ENCODE measurements at regions not wholly inside any gene's neighbourhood (a gene's known extent, or its start where the extent isn't known, plus 50 kb on each side); places are given as distances from the start of the nearest gene placed in this dataset.

- no peak for TF ChIP-seq CTCF (IDR thresholded peaks at IDR 0.05; ENCODE audit: low read depth, low read length, poor library complexity, severe bottlenecking)
- TF ChIP-seq EZH2phosphoT487 (IDR thresholded peaks at IDR 0.05; ENCODE audit: borderline replicate concordance, low read length), result no peak
Observed at GRCh38 chr13:54194233-54195024, 1165.8 kb downstream of the OLFM4 start.

GRCh38 chr13:54196684-54197083 lies 1168.1 kb downstream of the OLFM4 start:
- no peaks in the 10 kb centered on the region for H3F3A ChIP-seq (ENCODE audit: control insufficient read depth, insufficient read depth)
- no peak overlapping the region for H3K4me2 ChIP-seq (ENCODE audit: low read length)
- no peak overlapping the region for H3K27ac ChIP-seq (ENCODE audit: low read depth, low read length)
- H3K27me3 ChIP-seq (ENCODE audit: control insufficient read depth, low read length), result no peaks in the 10 kb centered on the region
- no peaks in the 10 kb centered on the region for H3K4me1 ChIP-seq (ENCODE audit: control insufficient read depth, low read length)
- H3K9me2 ChIP-seq (replicated peaks; ENCODE audit: control insufficient read depth, low read length), result no peaks in the 10 kb centered on the region
- no peaks in the 10 kb centered on the region for H3K9me3 ChIP-seq (ENCODE audit: control insufficient read depth, insufficient read depth, low read length)
- no peak for TF ChIP-seq CTCF (IDR thresholded peaks at IDR 0.05; ENCODE audit: low read depth, low read length, poor library complexity, severe bottlenecking)
- no peaks in the 10 kb centered on the region for H4K20me1 ChIP-seq (ENCODE audit: control insufficient read depth, insufficient read depth, low read depth, low read length)
- H3K4me3 ChIP-seq (ENCODE audit: low read length), result no peak overlapping the region
- H3K36me3 ChIP-seq (ENCODE audit: control insufficient read depth, low read length), result no peaks in the 10 kb centered on the region
- H3K79me2 ChIP-seq (ENCODE audit: control insufficient read depth, low read length), result no peaks in the 10 kb centered on the region

More at GRCh38 chr13:54194233-54195024, 1165.8 kb downstream of the OLFM4 start:
- Histone ChIP-seq H3K27me3 (ENCODE audit: control insufficient read depth, low read length) (no peaks in the 10 kb centered on the region), H3K4me3 (ENCODE audit: low read length) (no peak overlapping the region), H3K27ac (ENCODE audit: low read depth, low read length) (no peak overlapping the region), H4K20me1 (ENCODE audit: control insufficient read depth, insufficient read depth, low read depth, low read length) (no peaks in the 10 kb centered on the region), H3K9me3 (ENCODE audit: control insufficient read depth, insufficient read depth, low read length) (no peaks in the 10 kb centered on the region), H3K36me3 (ENCODE audit: control insufficient read depth, low read length) (no peaks in the 10 kb centered on the region), H3K9me2 (replicated peaks; ENCODE audit: control insufficient read depth, low read length) (no peaks in the 10 kb centered on the region), H3K79me2 (ENCODE audit: control insufficient read depth, low read length) (no peaks in the 10 kb centered on the region), H3K4me1 (ENCODE audit: control insufficient read depth, low read length) (no peaks in the 10 kb centered on the region), H3F3A (ENCODE audit: control insufficient read depth, insufficient read depth) (no peaks in the 10 kb centered on the region), H3K4me2 (ENCODE audit: low read length) (no peak overlapping the region)

GRCh38 chr13:54198911-54199310 lies 1170.3 kb downstream of the OLFM4 start:
- H3K36me3 ChIP-seq (ENCODE audit: control insufficient read depth, low read length), result no peaks in the 10 kb centered on the region
- no peaks in the 10 kb centered on the region for H3K9me2 ChIP-seq (replicated peaks; ENCODE audit: control insufficient read depth, low read length)
- no peak overlapping the region for H3K27ac ChIP-seq (ENCODE audit: low read depth, low read length)
- no peaks in the 10 kb centered on the region for H3K27me3 ChIP-seq (ENCODE audit: control insufficient read depth, low read length)
- H3K4me2 ChIP-seq (ENCODE audit: low read length), result no peak overlapping the region
- no peak overlapping the region for H3K4me3 ChIP-seq (ENCODE audit: low read length)
- TF ChIP-seq EZH2phosphoT487 (IDR thresholded peaks at IDR 0.05; ENCODE audit: borderline replicate concordance, low read length) (no peak), CTCF (IDR thresholded peaks at IDR 0.05; ENCODE audit: low read depth, low read length, poor library complexity, severe bottlenecking) (no peak)
- H3K9me3 ChIP-seq (ENCODE audit: control insufficient read depth, insufficient read depth, low read length), result no peaks in the 10 kb centered on the region
- H3F3A ChIP-seq (ENCODE audit: control insufficient read depth, insufficient read depth), result no peaks in the 10 kb centered on the region
- no peaks in the 10 kb centered on the region for H3K4me1 ChIP-seq (ENCODE audit: control insufficient read depth, low read length)
- no peaks in the 10 kb centered on the region for H3K79me2 ChIP-seq (ENCODE audit: control insufficient read depth, low read length)
- H4K20me1 ChIP-seq (ENCODE audit: control insufficient read depth, insufficient read depth, low read depth, low read length), result no peaks in the 10 kb centered on the region
